Right cardiac atrium (tissue), 5 donors: ENCODE measurements at regions not wholly inside any gene's neighbourhood (a gene's known extent, or its start where the extent isn't known, plus 50 kb on each side); places are given as distances from the start of the nearest gene placed in this dataset.

ENCODE experiments used
- ATAC-seq, 2 donors: fragments of 200-7000 bp; cut with Tn5 transposase; one replicate each; pipeline versions ENCODE4 v1.8.0 to v1.9.1; 2020; ENCODE audit warnings: moderate library complexity in 2 of 2, mild to moderate bottlenecking in 1 of 2
- DNase-seq, 3 donors: peaks; one replicate each; pipeline ENCODE4 v3.0.0-alpha.2; 2020
- H3K27ac ChIP-seq: one replicate; pipeline ENCODE4 v1.5.1; 2013; ENCODE audit warnings: mild to moderate bottlenecking, low read length, control low read depth, moderate library complexity
- H3K27me3 ChIP-seq: one replicate; pipeline ENCODE4 v1.6.1; 2013; ENCODE audit not compliant: control insufficient read depth, insufficient read depth
- H3K4me1 ChIP-seq: one replicate; pipeline ENCODE4 v1.6.1; 2013; ENCODE audit warnings: low read length; ENCODE audit not compliant: control insufficient read depth, insufficient read depth
- H3K4me3 ChIP-seq: one replicate; pipeline ENCODE4 v1.5.1; 2013; ENCODE audit warnings: low read length, control low read depth
- H3K9me3 ChIP-seq: one replicate; pipeline ENCODE4 v1.6.1; 2013; ENCODE audit warnings: low read length; ENCODE audit not compliant: control insufficient read depth
- WGBS: extraction: QIAGEN DNeasy Blood & Tissue Kit; methylation state at CpG from one replicate; pipeline ENCODE4 v1.1.7; 2013; 5-methylcytosine and 5-hydroxymethylcytosine counted together
- intact Hi-C, 4 donors: fragments of 100-400 bp; cut with DNase I; formaldehyde crosslinking; loops; one replicate each; pipeline versions ENCODE4 v1.11.0 to v1.14.0; 2022 to 2023
- donor health status: healthy with polysubstance abuse.
- donor health status: DM: no; HTN: yes; CAD: no.
- donor health status: DM: no; HTN: no; CAD: no.
- donor health status: DM: no; HTN: yes; CAD: no; lungs with severe emphysema.
- donor health status: DM: yes; HTN: yes; CAD: no.

GRCh38 chr3:17841190-17841828 is 98.9 kb upstream of the TBC1D5 start:
- WGBS, result 13% methylated on average over 9 of the region's 9 CpGs
- peak; percentile 64 to 87 (median 86) for DNase-seq
- peak; percentile 87 to 90 for ATAC-seq

GRCh38 chr3:17840651-17841050 is 98.2 kb upstream of the TBC1D5 start:
- intact Hi-C loops, result loop anchor here (5.0 to 10.0 kb wide), 4 partner anchors 196 to 583 kb away; no protein-coding TSS in a partner anchor
- Histone ChIP-seq H3K4me1 (no peaks in the 10 kb centered on the region), H3K4me3 (no peak overlapping the region), H3K9me3 (no peaks in the 10 kb centered on the region), H3K27me3 (no peaks in the 10 kb centered on the region), H3K27ac (no peak overlapping the region)
- ATAC-seq (no peak), DNase-seq (no peak)
- 78% methylated on average over 5 of the region's 5 CpGs for WGBS

More at GRCh38 chr3:17841190-17841828, 98.9 kb upstream of the TBC1D5 start:
- no peaks in the 10 kb centered on the region for H3K27me3 ChIP-seq
- intact Hi-C loops, result loop anchor here (5.0 to 10.0 kb wide), 4 partner anchors 197 to 584 kb away; no protein-coding TSS in a partner anchor
- no peaks in the 10 kb centered on the region for H3K9me3 ChIP-seq
- no peak overlapping the region for H3K27ac ChIP-seq
- no peaks in the 10 kb centered on the region for H3K4me1 ChIP-seq
- no peak overlapping the region for H3K4me3 ChIP-seq

- H3K4me1 ChIP-seq, result no peaks in the 10 kb centered on the region
- H3K27me3 ChIP-seq, result no peaks in the 10 kb centered on the region
- DNase-seq, result no peak
- no peak for ATAC-seq
- no peaks in the 10 kb centered on the region for H3K9me3 ChIP-seq
- H3K27ac ChIP-seq, result no peak overlapping the region
- 79% methylated on average over 4 of the region's 4 CpGs for WGBS
- no peak overlapping the region for H3K4me3 ChIP-seq
- intact Hi-C loops, result loop anchor here (5.0 to 10.0 kb wide), 4 partner anchors 195 to 583 kb away; no protein-coding TSS in a partner anchor
Observed at GRCh38 chr3:17840126-17840525, 97.7 kb upstream of the TBC1D5 start.

GRCh38 chr3:17836919-17837318 is 94.5 kb upstream of the TBC1D5 start:
- H3K4me3 ChIP-seq, result peak overlapping the region; percentile 33
- H3K9me3 ChIP-seq, result no peaks in the 10 kb centered on the region
- ATAC-seq, result no peak
- H3K4me1 ChIP-seq, result no peaks in the 10 kb centered on the region
- no peak overlapping the region for H3K27ac ChIP-seq
- H3K27me3 ChIP-seq, result no peaks in the 10 kb centered on the region
- intact Hi-C loops, result no loop called here
- 60% methylated on average over 6 of the region's 6 CpGs for WGBS
- DNase-seq, result no peak

- DNase-seq (no peak), ATAC-seq (no peak)
- 82% methylated on average over 3 of the region's 3 CpGs for WGBS
- no peaks in the 10 kb centered on the region for H3K27me3 ChIP-seq
- H3K4me3 ChIP-seq, result no peak overlapping the region
- intact Hi-C loops, result no loop called here
- H3K4me1 ChIP-seq, result no peaks in the 10 kb centered on the region
- H3K9me3 ChIP-seq, result no peaks in the 10 kb centered on the region
- H3K27ac ChIP-seq, result no peak overlapping the region
Observed at GRCh38 chr3:17836092-17836491, 93.7 kb upstream of the TBC1D5 start.

GRCh38 chr3:17833786-17834559 is 91.5 kb upstream of the TBC1D5 start:
- no peaks in the 10 kb centered on the region for H3K9me3 ChIP-seq
- intact Hi-C loops, result loop anchor here in 1 of 4 donors (5.0 kb wide), 1 partner anchor 187 kb away; no protein-coding TSS in a partner anchor
- H3K27me3 ChIP-seq, result no peaks in the 10 kb centered on the region
- WGBS, result 91% methylated on average over 5 of the region's 5 CpGs
- H3K4me3 ChIP-seq, result no peak overlapping the region
- ATAC-seq (no peak), DNase-seq (no peak)
- H3K4me1 ChIP-seq, result no peaks in the 10 kb centered on the region
- H3K27ac ChIP-seq, result no peak overlapping the region

GRCh38 chr3:17832016-17832415 is 89.6 kb upstream of the TBC1D5 start:
- no peak for ATAC-seq
- WGBS, result 72% methylated on average over 2 of the region's 2 CpGs

GRCh38 chr3:17831366-17831765 is 88.9 kb upstream of the TBC1D5 start:
- DNase-seq (no peak), ATAC-seq (no peak)
- Histone ChIP-seq H3K27ac (no peak overlapping the region), H3K4me1 (no peaks in the 10 kb centered on the region), H3K9me3 (no peaks in the 10 kb centered on the region), H3K27me3 (no peaks in the 10 kb centered on the region), H3K4me3 (no peak overlapping the region)
- intact Hi-C loops, result loop anchor here in 1 of 4 donors (5.0 kb wide), 1 partner anchor 184 kb away; no protein-coding TSS in a partner anchor

More at GRCh38 chr3:17832016-17832415, 89.6 kb upstream of the TBC1D5 start:
- H3K4me3 ChIP-seq, result no peak overlapping the region
- H3K27ac ChIP-seq, result no peak overlapping the region
- DNase-seq, result no peak
- no peaks in the 10 kb centered on the region for H3K4me1 ChIP-seq
- H3K27me3 ChIP-seq, result no peaks in the 10 kb centered on the region
- intact Hi-C loops, result loop anchor here in 1 of 4 donors (5.0 kb wide), 1 partner anchor 185 kb away; no protein-coding TSS in a partner anchor
- H3K9me3 ChIP-seq, result no peaks in the 10 kb centered on the region

GRCh38 chr3:17830788-17831187 is 88.4 kb upstream of the TBC1D5 start:
- WGBS, result 77% methylated on average over 1 of the region's 1 CpG
- no peak for DNase-seq
- Histone ChIP-seq H3K4me1 (no peaks in the 10 kb centered on the region), H3K9me3 (no peaks in the 10 kb centered on the region), H3K4me3 (no peak overlapping the region), H3K27me3 (no peaks in the 10 kb centered on the region), H3K27ac (no peak overlapping the region)
- ATAC-seq, result no peak
- intact Hi-C loops, result loop anchor here in 1 of 4 donors (5.0 kb wide), 1 partner anchor 183 kb away; no protein-coding TSS in a partner anchor

- Histone ChIP-seq H3K27me3 (no peaks in the 10 kb centered on the region), H3K4me3 (no peak overlapping the region), H3K4me1 (no peaks in the 10 kb centered on the region), H3K9me3 (no peaks in the 10 kb centered on the region), H3K27ac (no peak overlapping the region)
- ATAC-seq, result no peak
- DNase-seq, result no peak
- 88% methylated on average over 3 of the region's 3 CpGs for WGBS
- intact Hi-C loops, result loop anchor here in 1 of 4 donors (10.0 kb wide), 1 partner anchor 384 kb away; no protein-coding TSS in a partner anchor
Observed at GRCh38 chr3:17828388-17828787, 86.0 kb upstream of the TBC1D5 start.

GRCh38 chr3:17825298-17825697 is 82.9 kb upstream of the TBC1D5 start:
- 42% methylated on average over 3 of the region's 3 CpGs for WGBS
- peak; percentile 34 to 51 for ATAC-seq
- intact Hi-C loops, result loop anchor here in 1 of 4 donors (10.0 kb wide), 1 partner anchor 380 kb away; no protein-coding TSS in a partner anchor
- Histone ChIP-seq H3K9me3 (no peaks in the 10 kb centered on the region), H3K4me1 (no peaks in the 10 kb centered on the region), H3K27ac (no peak overlapping the region), H3K27me3 (no peaks in the 10 kb centered on the region), H3K4me3 (no peak overlapping the region)
- no peak for DNase-seq
